ENCODE measurements at regions not wholly inside any gene's neighbourhood (a gene's known extent, or its start where the extent isn't known, plus 50 kb on each side); places are given as distances from the start of the nearest gene placed in this dataset.
"Not testable (repeated sequence)": the region's sequence is repeated elsewhere in the genome, so short reads cannot be mapped to it uniquely, and the experiment has no call there.

DNA sequence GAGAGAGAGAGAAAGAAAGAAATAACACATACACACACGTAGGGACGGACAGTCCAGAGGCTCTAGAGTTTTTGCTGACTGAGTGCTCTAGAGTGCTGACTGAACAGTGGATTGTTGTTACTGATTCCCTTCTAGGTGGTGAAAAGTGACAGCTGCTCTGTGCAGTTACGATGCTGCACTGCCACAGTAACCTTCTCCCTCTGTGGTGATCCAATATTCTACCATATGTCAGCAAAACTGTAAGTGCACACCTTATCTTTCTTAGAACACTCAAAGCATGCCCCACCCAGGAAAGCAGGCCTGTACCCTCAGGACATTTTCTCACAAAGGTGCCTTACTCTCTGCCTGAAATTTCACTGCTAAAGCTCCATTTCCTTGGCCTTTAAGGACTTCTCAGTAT is 1023.5 kb downstream of the TYW1 start:
- no peak overlapping the region for H3K27ac ChIP-seq
- no peak for DNase-seq (ENCODE audit: low read depth, low spot score)

DNA sequence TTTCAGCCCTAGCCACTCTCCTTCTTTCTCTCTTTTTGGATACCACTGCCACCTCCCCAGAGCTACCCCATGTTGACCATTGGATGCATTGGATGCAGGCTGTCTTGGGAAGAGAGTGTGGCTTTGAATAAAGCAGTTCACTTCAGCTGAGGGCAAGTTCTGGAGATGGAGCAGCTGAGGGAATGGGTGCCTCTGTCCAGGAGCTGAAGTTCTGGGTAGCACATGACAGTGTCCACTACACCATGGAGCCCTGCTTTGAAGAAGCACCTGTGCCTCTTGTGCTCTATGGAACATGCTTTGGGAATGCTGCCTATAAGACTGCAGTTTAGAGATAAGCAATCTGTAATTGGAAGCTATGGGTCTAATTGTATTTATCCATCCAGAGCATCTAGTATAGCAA is 1028.7 kb downstream of the TYW1 start:
- DNase-seq (ENCODE audit: low read depth, low spot score), result no peak
- no peak overlapping the region for H3K27ac ChIP-seq

DNA sequence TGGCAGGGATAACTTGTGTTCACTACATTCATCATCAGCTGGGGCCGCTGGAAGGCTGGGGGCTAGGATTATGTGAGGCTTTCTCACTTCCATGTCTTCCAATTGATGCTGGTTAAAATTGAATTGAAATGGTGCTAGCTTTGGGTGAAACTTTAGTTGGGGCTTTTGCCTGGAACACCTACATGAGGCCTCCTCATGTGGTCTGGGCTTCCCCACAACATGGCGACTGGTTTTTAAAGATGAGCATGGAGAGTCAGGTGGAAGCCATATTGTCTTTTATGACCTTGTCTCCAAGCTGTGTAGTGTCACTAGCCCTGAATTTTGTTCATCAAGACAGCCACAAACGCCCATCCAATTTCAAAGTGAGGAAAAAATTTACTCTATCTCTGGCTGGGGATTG is 1033.9 kb downstream of the TYW1 start:
- DNase-seq (ENCODE audit: low read depth, low spot score), result no peak
- no peak overlapping the region for H3K27ac ChIP-seq

DNA sequence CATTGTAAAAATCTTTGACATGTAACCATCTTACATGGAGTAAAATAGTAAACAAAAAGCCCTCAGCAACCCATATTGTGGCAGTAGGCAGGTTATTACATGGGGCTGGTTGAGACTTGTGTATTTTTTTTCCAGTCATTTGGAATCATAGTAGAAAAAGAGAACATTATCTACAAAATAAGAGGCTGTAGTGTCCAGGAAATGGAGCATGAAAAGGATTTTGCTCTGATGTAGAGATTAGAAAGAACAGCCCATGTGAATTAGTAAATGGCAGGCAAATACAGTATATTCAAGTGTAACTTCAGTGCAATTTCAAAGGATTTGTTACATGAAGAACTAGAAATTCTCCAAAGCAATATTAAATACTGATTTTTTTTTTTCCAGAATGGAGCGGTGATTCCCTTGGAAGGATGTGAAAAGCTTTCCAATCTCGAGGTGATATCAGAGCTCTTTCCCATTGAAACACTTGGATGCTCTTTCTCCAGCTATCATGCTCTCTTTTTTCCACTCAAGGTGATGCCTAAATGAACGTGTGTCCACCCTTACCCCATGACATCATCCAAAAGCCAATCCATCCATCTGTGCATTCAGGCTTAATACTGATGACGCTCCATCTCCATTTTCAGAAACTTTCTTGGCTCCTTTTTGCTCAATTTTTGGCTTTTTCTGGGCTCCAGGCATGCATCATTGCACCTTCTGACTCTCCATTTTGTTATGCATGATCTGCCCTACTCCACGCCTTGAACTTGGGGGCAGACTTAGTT is 1034.7 kb downstream of the TYW1 start:
- H3K27ac ChIP-seq, result no peak overlapping the region
- no peak for DNase-seq (ENCODE audit: low read depth, low spot score)

DNA sequence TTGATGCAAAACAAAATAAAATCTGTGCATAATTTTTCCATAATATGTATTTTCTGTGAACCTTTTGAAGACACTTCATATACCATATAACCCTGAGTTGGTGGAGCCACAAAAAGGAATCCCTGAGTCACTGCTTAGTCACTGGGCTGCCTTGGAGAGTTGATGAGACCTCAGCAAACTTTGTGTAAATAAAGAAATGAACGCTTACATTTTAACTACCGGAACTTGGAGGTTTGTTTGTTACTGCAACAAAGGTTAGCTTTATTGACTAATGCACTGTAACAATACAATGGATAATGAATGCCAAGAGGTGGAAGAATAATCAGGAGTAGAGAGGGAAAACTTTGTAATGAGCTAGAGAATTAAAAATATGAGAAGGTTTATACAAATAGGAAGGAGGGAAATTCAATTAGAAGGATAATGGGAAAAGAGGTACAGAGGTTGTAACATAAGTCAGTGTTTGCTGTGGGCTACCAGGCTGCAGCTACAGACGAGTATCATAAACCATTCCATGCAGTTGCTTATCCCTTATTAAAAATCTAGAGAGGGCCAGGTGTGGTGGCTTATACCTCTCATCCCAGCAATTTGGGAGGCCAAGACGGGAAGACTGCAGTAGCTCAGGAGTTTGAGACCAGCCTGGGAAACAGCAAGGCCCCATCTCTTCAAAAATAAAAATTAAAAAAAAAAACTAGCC is 1042.1 kb downstream of the TYW1 start:
- DNase-seq (ENCODE audit: low read depth, low spot score), result peak; percentile 6
- no peak overlapping the region for H3K27ac ChIP-seq

DNA sequence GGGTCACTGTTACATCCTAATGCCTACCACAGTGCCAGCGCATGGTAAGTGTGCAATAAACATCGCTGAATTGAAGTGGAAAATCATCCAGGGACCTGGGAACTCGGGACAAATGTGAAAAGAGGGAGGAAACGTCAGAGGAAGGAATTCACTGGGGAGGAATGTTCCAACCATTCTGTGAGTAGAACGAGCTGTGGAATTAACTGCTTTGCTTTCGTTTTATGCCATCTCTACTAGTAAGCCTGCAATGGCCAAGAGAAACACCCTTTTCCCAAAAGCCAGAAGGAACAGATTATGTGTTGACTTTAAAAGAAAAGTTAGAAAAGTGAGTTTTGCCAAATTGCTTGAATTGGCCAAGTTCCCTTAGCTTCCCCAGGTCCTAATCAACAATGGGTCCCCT is 1044.9 kb downstream of the TYW1 start:
- no peak overlapping the region for H3K27ac ChIP-seq
- DNase-seq (ENCODE audit: low read depth, low spot score), result no peak

DNA sequence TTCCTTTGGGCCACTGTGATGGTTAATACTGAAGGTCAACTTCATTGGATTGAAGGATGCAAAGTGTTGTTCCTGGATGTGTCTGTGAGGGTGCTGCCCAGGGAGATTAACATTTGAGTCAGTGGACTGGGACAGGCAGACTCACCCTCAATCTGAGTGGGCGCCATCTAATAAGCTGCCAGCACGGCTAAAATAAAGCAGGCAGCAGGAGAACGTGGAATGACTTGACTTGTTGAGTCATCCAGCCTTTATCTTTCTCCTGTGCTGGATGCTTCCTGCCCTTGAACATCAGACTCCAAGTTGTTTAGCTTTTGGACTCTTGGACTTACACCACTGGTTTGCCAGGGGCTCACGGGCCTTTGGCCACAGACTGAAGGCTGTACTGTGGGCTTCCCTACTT is 1046.9 kb downstream of the TYW1 start:
- H3K27ac ChIP-seq, result no peak overlapping the region
- DNase-seq (ENCODE audit: low read depth, low spot score), result no peak

DNA sequence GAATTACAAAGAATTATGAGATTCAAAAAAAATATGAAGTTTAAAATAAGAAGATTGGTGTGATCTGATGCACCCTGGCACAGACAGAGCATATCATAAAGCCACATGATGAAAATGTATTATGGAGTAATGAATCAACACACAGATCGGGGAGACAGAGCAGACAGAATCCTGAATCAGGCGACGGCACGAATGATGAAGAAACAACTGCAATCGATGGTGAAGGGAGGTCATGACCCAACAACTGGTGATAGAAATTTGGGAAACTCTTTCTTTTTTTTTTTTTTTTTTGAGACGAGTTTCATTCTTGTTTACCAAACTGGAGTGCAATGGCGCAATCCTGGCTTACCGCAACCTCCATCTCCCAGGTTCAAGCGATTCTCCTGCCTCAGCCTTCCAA is 1054.0 kb downstream of the TYW1 start:
- H3K27ac ChIP-seq, result no peak overlapping the region
- no peak for DNase-seq (ENCODE audit: low read depth, low spot score)

DNA sequence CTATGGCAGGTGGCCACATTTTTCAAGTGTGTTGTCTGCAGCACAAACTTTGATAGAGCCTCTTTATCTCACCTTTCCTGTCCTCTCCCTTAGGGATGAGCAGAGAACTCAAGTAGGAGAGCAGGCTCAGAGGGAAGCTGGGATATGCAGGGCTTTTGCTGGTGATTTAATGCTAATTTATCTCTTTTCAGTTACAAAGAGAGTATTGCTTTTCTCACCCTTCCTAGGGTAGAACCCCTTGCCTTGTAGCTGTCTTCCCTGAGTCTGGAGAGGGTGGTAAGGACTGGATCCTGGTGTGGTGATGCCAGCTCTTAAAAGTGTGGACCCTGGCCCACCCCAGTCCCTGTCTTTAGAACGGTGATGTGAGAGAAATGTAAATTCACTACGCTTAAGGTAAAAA is 1061.4 kb downstream of the TYW1 start:
- H3K27ac ChIP-seq, result no peak overlapping the region
- DNase-seq (ENCODE audit: low read depth, low spot score), result no peak

DNA sequence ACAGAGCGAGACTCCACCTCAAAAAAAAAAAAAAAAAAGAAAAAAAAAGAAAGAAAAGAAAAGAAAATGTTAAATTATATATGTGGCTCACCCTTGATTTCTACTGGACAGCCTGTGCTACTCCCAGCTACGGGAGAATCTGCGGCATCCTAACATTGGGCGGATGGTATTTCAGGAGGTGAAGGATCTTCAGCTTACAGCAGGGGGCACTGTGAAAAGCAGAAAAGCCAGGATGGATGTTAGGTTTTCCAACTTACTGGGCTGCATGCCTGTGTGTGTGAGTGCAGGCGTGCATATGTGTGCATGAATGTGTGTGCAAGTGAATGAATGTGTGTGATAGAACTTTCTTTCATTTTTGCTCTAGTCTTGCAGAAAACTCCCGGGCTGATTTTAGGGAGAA is 1066.5 kb downstream of the TYW1 start:
- no peak for DNase-seq (ENCODE audit: low read depth, low spot score)
- H3K27ac ChIP-seq, result no peak overlapping the region

DNA sequence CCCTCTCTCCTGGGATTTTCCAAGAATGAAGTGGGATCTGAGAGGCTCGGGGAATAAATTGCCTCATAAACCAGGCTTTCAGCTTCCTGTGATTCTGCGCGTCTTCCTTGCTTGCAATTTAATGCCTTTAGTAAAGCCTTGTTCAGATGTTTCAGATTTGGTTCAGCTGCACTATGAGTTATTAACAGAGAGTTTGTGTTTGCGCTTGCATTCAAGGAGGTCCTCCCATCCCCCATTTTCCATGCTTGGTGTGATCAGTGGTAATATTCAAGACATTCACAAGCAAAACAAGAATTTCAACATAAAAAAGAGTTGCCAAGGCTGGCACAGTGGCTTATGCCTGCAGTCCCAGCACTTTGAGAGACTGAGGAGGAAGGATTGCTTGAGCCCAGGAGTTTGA is 1068.9 kb downstream of the TYW1 start:
- DNase-seq (ENCODE audit: low read depth, low spot score), result no peak
- H3K27ac ChIP-seq, result no peak overlapping the region

DNA sequence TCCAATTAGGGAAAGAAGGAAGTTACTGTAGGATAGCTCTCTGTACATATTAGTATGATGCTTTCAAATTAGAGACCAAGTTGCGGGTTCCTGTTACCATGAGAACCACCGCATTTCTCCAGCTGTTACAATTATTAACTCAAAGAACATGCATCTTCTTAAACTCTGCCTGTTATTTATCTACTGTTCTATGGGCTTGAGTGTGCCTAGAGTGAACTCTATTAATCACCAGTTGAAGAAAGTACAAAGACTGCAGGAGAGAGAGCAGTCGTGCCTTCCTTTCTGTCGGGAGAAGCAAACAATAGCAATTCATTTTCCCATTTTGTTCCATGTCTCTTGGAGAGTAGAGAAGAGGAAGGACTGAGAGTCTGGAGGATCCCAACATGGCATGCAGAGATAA is 1071.2 kb downstream of the TYW1 start:
- no peak for DNase-seq (ENCODE audit: low read depth, low spot score)
- no peak overlapping the region for H3K27ac ChIP-seq

DNA sequence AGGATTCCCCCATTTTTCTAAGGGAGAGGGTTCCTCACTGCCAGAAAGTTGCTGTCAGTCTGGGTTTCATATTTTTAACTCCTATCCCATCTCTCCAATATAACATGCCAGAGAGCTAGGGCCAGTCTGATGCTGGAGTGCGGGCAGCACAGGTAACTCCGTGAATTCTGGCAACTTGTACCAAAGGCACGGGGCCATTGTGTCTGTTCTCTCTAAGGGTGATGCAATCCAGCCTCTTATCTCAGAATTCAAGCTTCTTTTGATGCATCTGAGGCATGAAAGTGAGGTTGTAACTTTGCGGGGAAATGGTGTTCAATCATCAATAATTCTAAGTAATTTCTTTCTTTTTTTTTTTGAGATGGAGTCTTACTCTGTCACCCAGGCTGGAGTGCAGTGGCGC is 1074.4 kb downstream of the TYW1 start:
- no peak for DNase-seq (ENCODE audit: low read depth, low spot score)
- H3K27ac ChIP-seq, result no peak overlapping the region

DNA sequence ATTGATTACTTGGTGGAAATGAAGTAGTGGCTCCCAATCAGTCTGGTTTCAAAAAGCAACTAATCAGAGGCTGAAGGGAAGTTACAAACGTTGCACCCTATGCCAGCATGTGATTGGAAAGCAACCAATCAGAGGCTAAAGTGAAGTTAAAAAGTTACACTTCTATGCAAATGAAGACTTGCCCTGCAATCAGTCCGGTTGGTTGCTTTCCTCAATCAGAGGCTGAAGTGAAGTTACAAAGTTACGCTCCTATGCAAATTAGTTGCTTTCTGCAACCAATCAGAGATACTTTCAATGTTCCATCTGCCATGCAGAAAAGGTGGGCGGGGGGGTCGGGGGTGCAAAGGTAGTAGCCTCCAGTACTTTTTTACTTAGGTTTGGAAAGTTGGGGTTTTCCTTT is 1077.1 kb downstream of the TYW1 start:
- no peak overlapping the region for H3K27ac ChIP-seq
- DNase-seq (ENCODE audit: low read depth, low spot score), result no peak

DNA sequence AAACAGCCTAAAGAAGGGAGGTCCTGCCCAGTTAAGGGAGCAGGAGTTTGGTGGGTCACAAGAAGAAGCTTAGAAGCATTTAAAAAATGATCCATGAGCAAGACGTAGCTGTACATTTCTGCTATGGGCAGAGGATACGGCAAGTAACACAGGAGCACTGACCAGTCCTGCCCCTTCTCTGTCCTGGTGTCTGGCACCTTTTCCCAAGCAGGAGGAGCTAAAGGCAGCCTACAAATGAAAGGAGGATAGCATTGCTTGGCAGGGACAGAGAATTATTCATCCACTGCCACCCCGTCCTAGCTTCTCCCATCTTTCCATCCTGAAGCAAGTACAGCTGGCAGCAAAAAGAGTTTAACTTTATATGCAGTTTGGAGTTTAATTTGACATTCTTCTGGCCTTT is 1077.6 kb downstream of the TYW1 start:
- no peak overlapping the region for H3K27ac ChIP-seq
- DNase-seq (ENCODE audit: low read depth, low spot score), result no peak

DNA sequence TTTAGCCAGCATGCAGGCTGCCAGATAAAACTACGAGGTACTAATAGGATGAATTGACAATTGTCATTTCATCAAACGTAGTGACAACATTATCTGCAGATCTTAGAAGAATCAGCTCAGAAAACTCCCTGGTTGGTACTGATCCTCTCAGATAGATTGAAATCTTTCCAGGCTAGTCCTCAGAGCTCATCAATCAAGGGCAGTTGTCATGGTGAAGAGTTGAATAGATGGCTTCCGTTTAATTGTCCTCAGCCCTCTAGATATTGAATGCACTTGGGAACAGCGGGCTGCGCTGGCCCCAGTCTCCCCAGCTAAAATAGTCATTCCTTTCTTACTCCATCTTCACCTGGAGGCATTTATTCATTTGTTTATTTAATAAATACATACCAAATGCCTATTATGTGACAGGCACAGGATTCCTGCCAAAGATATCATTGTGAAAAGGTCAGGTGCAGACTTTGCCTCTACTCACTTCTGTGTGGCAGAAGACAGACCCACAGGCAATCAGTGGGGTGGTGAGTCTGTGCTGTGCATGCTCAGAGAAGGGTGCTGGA is 1081.6 kb downstream of the TYW1 start:
- H3K27ac ChIP-seq, result no peak overlapping the region
- DNase-seq (ENCODE audit: low read depth, low spot score), result no peak

DNA sequence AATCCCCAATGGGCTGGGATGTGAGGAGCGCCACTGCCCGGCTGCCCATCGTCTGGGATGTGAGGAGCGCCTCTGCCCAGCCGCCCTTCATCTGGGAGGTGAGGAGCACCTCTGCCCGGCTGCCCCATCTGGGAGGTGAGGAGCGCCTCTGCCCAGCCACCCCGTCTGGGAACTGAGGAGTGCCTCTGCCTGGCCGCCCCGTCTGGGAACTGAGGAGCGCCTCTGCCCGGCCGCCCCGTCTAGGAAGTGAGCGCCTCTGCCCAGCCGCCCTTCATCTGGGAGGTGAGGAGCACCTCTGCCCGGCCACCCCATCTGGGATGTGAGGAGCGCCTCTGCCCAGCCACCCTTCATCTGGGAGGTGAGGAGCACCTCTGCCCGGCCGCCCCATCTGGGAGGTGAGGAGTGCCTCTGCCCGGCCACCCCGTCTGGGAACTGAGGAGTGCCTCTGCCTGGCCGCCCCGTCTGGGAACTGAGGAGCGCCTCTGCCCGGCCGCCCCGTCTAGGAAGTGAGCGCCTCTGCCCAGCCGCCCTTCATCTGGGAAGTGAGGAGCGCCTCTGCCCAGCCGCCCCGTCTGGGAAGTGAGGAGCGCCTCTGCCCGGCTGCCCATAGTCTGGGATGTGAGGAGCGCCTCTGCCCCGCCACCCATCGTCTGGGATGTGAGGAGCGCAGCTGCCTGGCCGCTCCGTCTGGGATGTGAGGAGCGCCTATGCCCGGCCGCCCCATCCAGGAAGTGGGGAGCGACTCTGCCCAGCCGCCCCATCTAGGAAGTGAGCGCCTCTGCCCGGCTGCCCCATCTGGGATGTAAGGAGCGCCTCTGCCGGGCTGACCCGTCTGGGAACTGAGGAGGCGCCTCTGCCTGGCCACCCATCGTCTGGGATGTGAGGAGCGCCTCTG is 1085.7 kb downstream of the TYW1 start:
- not testable (repeated sequence) for H3K27ac ChIP-seq; DNase-seq (ENCODE audit: low read depth, low spot score)

DNA sequence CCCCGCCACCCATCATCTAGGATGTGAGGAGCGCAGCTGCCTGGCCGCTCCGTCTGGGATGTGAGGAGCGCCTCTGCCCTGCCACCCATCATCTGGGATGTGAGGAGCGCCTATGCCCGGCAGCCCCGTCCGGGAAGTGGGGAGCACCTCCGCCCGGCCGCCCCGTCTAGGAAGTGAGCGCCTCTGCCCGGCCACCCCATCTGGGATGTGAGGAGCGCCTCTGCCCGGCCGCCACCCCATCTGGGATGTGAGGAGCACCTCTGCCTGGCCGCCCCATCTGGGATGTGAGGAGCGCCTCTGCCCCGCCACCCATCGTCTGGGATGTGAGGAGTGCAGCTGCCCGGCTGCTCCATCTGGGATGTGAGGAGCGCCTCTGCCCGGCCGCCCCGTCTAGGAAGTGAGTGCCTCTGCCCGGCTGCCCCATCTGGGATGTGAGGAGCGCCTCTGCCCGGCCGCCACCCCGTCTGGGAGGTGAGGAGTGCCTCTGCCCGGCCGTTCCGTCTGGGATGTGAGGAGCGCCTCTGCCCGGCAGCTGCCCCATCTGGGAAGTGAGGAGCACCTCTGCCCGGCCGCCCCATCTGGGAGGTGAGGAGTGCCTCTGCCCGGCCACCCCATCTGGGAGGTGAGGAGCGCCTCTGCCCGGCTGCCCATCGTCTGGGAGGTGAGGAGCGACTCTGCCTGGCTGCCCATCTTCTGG is 1086.5 kb downstream of the TYW1 start:
- H3K27ac ChIP-seq; DNase-seq (ENCODE audit: low read depth, low spot score): not testable (repeated sequence)

DNA sequence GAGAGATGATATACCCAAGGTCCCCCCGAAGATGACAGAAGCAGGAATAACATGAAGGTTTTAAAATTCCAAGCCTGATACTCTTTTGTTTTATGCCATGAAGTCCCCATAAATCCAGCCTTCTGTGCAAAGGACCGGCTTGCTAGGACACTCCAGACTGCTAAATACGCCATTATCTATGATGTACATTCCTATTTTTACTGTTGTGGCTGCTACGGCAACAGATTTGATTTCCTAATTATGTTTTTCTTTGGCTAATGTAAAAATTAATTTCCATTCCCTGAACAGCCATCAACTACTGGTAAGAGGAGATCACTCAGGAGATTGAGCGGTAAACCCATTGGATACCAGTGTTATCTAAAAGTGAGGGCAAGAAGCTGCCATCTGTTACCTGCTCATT is 1090.8 kb downstream of the TYW1 start:
- no peak overlapping the region for H3K27ac ChIP-seq
- no peak for DNase-seq (ENCODE audit: low read depth, low spot score)

DNA sequence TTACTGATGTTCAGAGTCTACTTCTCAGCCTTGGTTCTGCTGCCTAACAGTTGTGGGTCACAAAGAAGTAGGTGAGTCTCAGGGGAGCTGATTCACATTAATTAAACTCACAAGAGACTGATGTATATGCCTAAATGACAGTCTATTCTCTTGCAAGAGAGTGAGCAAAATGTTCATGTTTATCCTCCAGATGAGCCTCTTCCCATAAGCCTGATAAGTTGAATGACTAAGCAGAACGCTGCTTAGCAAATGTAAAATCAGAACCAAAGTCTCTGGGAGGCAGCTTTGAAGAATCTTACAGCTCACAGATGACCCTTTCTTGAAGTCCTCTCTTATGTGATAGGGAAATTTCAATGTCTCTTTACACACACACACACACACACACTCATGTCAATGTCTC is 1092.2 kb downstream of the TYW1 start:
- DNase-seq (ENCODE audit: low read depth, low spot score), result no peak
- no peak overlapping the region for H3K27ac ChIP-seq

Measured in epithelial cell of prostate (primary cell).